HCT116 (cell line): ENCODE measurements at regions not wholly inside any gene's neighbourhood (a gene's known extent, or its start where the extent isn't known, plus 50 kb on each side); places are given as distances from the start of the nearest gene placed in this dataset.

Experiments
- ATAC-seq: fragments of 200-7000 bp; cut with Tn5 transposase; 2 replicates; pipeline ENCODE4 v1.9.1; 2020; ENCODE audit warnings: mild to moderate bottlenecking, moderate library complexity
- BruUV-seq: library from RNA; stranded (reverse); fragments of 400-500 nt; replicated peaks from 2 replicates; lab custom pipeline; 2021; lab: Mats Ljungman, UMichigan
- CTCF ChIA-PET: fragments of 300-600 bp; sonication (Branson Sonifier 250); formaldehyde crosslinking; loops from one replicate; lab custom pipeline; 2021; ENCODE audit warnings: antibody characterized with exemption; lab: Charles Lee
- POLR2A ChIA-PET: fragments of 300-600, 350-600 bp; sonication (Branson Sonifier 250); formaldehyde crosslinking; loops from one replicate; lab custom pipeline; 2021; ENCODE audit warnings: antibody characterized with exemption; lab: Charles Lee
- RAD21 ChIA-PET, 2 experiments: fragments of 300-600 bp; sonication (Branson Sonifier 250); formaldehyde crosslinking; loops; one replicate each; lab custom pipeline; 2023; ENCODE audit warnings: low total read pairs in 2 of 2; ENCODE audit not compliant: uncharacterized antibody in 2 of 2, unreplicated experiment in 2 of 2, low non-redundant PET in 1 of 2; lab: Charles Lee
- DNase-seq: peaks from one replicate; pipeline ENCODE4 v3.0.0-alpha.2; 2010; ENCODE audit warnings: low read depth, low spot score
- H2AFZ ChIP-seq: fragments of 200-600 bp; shearing (Covaris generic), sonication (generic); 2 replicates; pipeline ENCODE4 v1.6.1; 2017; ENCODE audit warnings: low read depth, mixed run types, mixed read lengths, antibody characterized with exemption, low read length; ENCODE audit not compliant: poor library complexity, severe bottlenecking
- H3K27ac ChIP-seq: 2 replicates; pipeline ENCODE4 v1.5.1; 2012; ENCODE audit warnings: low read depth, low read length
- H3K27me3 ChIP-seq: fragments of 200-600 bp; sonication (generic); 2 replicates; pipeline ENCODE4 v1.6.1; 2016; ENCODE audit warnings: mixed run types, low read length, mixed read lengths; ENCODE audit not compliant: insufficient read depth
- H3K36me3 ChIP-seq, 2 experiments: fragments of 200-500 bp in 1 of 2; fragments of 200-600 bp in 1 of 2; sonication (Bioruptor generic) in 1 of 2; sonication (generic) in 1 of 2; 2 replicates each; pipeline versions ENCODE4 v1.5.1 to v1.6.1; 2014 to 2016; ENCODE audit warnings: low read length in 2 of 2, inconsistent platforms in 1 of 2, mixed read lengths in 1 of 2, mixed run types in 1 of 2; ENCODE audit not compliant: insufficient read depth in 2 of 2, control insufficient read depth in 1 of 2
- H3K4me1 ChIP-seq, 2 experiments: fragments of 200-600 bp in 1 of 2; sonication (generic) in 1 of 2; 2 replicates each; pipeline versions ENCODE4 v1.5.1 to v1.6.1; 2012 to 2017; ENCODE audit warnings: low read length in 2 of 2, inconsistent platforms in 1 of 2, mild to moderate bottlenecking in 1 of 2, mixed read lengths in 1 of 2, mixed run types in 1 of 2, moderate library complexity in 1 of 2; ENCODE audit not compliant: insufficient read depth in 2 of 2, control insufficient read depth in 1 of 2
- H3K4me2 ChIP-seq: fragments of 200-600 bp; sonication (generic); 2 replicates; pipeline ENCODE4 v1.6.1; 2017; ENCODE audit warnings: mixed run types, low read length, mixed read lengths
- H3K4me3 ChIP-seq, 2 experiments: fragments of 200-600 bp in 1 of 2; sonication (generic) in 1 of 2; replicated peaks in 1 of 2; 2 replicates each; pipeline ENCODE4 v1.5.1; 2011 to 2016; ENCODE audit warnings: low read length in 2 of 2, control low read depth in 1 of 2, low read depth in 1 of 2, mild to moderate bottlenecking in 1 of 2, mixed read lengths in 1 of 2, mixed run types in 1 of 2
- H3K79me2 ChIP-seq: fragments of 200-600 bp; sonication (generic); 2 replicates; pipeline ENCODE4 v1.6.1; 2017; ENCODE audit warnings: mild to moderate bottlenecking, mixed run types, low read length, moderate library complexity, mixed read lengths; ENCODE audit not compliant: insufficient read depth
- H3K9ac ChIP-seq: fragments of 200-600 bp; sonication (generic); 2 replicates; pipeline ENCODE4 v1.6.1; 2016; ENCODE audit warnings: low read length, mixed read lengths
- H3K9me2 ChIP-seq: fragments of 200-600 bp; sonication (generic), shearing (Covaris generic); 2 replicates; pipeline ENCODE4 v1.6.1; 2017; ENCODE audit warnings: mixed run types, mild to moderate bottlenecking, moderate library complexity; ENCODE audit not compliant: insufficient read depth
- H3K9me3 ChIP-seq, 2 experiments: fragments of 200-500 bp in 1 of 2; fragments of 200-600 bp in 1 of 2; sonication (Bioruptor generic) in 1 of 2; sonication (generic) in 1 of 2; 2 replicates each; pipeline ENCODE4 v1.6.1; 2014 to 2017; ENCODE audit warnings: low read length in 2 of 2, mixed read lengths in 2 of 2, inconsistent platforms in 1 of 2, low read depth in 1 of 2, mild to moderate bottlenecking in 1 of 2, mixed run types in 1 of 2, moderate library complexity in 1 of 2; ENCODE audit not compliant: control insufficient read depth in 1 of 2, insufficient read depth in 1 of 2
- H4K20me1 ChIP-seq: fragments of 200-600 bp; sonication (generic), shearing (Covaris generic); 2 replicates; pipeline ENCODE4 v1.6.1; 2017; ENCODE audit warnings: mixed run types, mild to moderate bottlenecking, moderate library complexity; ENCODE audit not compliant: insufficient read depth
- CBX3 ChIP-seq: IDR thresholded peaks from 2 replicates; pipeline ENCODE4 v1.6.1; 2012; ENCODE audit warnings: low read depth
- EZH2phosphoT487 ChIP-seq: fragments of 200-600 bp; IDR thresholded peaks from 2 replicates; pipeline ENCODE4 v1.6.1; 2018; ENCODE audit warnings: antibody characterized with exemption, borderline replicate concordance
- FOSL1 ChIP-seq: IDR thresholded peaks from 2 replicates; pipeline ENCODE4 v1.6.1; 2012; ENCODE audit warnings: low read depth
- JUND ChIP-seq: IDR thresholded peaks from 2 replicates; pipeline ENCODE4 v1.6.1; 2012
- POLR2A ChIP-seq: IDR thresholded peaks from 2 replicates; pipeline ENCODE4 v1.7.0; 2011; ENCODE audit warnings: borderline replicate concordance; ENCODE audit not compliant: insufficient read depth, insufficient read length; ENCODE audit errors: extremely low read depth
- POLR2AphosphoS5 ChIP-seq: IDR thresholded peaks from 2 replicates; pipeline ENCODE4 v1.6.1; 2011; ENCODE audit warnings: mild to moderate bottlenecking, low read depth, low read length, moderate library complexity
- RAD21 ChIP-seq: IDR thresholded peaks from 2 replicates; pipeline ENCODE4 v1.6.1; 2012; ENCODE audit warnings: low read depth, mild to moderate bottlenecking
- SRF ChIP-seq: IDR thresholded peaks from 2 replicates; pipeline ENCODE4 v1.6.1; 2012; ENCODE audit warnings: low read depth
- TCF7L2 ChIP-seq: IDR thresholded peaks from 2 replicates; pipeline ENCODE4 v1.7.0; 2011; ENCODE audit warnings: borderline replicate concordance, inconsistent platforms; ENCODE audit not compliant: insufficient read depth, insufficient read length; ENCODE audit errors: extremely low read depth
- ZFX ChIP-seq: fragments of 450-650 bp; IDR thresholded peaks from 2 replicates; pipeline ENCODE4 v1.6.1; 2017
- intact Hi-C: fragments of 100-400 bp; cut with micrococcal nuclease; formaldehyde crosslinking; loops from 2 replicates; pipeline ENCODE4 v1.10.0; 2022
- TF ChIP-seq, protein P1 (sequence below): IDR thresholded peaks from 2 replicates; pipeline ENCODE4 v1.6.1; 2012
- TF ChIP-seq, protein P2 (sequence below), 3 experiments: fragments of 200-600 bp in 1 of 3; sonication (generic) in 1 of 3; IDR thresholded peaks in 2 of 3; conservative IDR thresholded peaks in 1 of 3; 2 replicates each; pipeline ENCODE4 v1.5.1; 2012 to 2017; ENCODE audit warnings: low read depth in 2 of 3, low read length in 2 of 3, antibody characterized with exemption in 1 of 3, borderline replicate concordance in 1 of 3, control low read depth in 1 of 3, mild to moderate bottlenecking in 1 of 3, mixed read lengths in 1 of 3, mixed run types in 1 of 3, moderate library complexity in 1 of 3; ENCODE audit not compliant: insufficient read depth in 1 of 3
- TF ChIP-seq, protein P3 (sequence below): IDR thresholded peaks from 2 replicates; pipeline ENCODE4 v1.6.1; 2012; ENCODE audit warnings: low read depth
- TF ChIP-seq, protein P4 (sequence below): IDR thresholded peaks from 2 replicates; pipeline ENCODE4 v1.6.1; 2012

DNA sequence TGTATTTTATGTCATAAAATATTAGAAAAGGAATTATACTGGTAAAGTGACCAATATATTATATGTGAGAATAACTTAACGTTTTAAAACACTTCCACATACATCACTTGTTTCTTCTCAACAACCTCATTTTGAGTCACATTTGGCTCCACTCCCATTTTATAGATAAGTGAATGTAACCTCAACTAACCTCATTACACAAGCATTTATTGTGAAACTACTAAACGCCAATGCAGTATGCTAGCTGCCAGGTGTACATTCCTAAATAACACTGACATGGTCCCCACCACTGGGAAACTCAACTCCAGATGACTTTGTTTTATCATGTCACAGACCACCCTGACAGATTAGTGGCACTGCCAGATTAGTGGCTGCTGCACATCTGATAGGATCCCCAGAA lies 249.7 kb upstream of the CNTN4 start:
- RAD21 ChIA-PET, result no interaction called here
- Histone ChIP-seq H3K9me2 (no peaks in the 10 kb centered on the region), H3K36me3 (no peaks in the 10 kb centered on the region), H4K20me1 (no peaks in the 10 kb centered on the region), H3K9ac (no peak overlapping the region), H3K27ac (no peak overlapping the region), H3K4me2 (no peak overlapping the region), H3K9me3 (peaks cover 0 to 21% of the 10 kb centered on the region in 2 experiments; a peak in 2 of 4 replicates), H3K27me3 (no peaks in the 10 kb centered on the region), H3K4me1 (no peaks in the 10 kb centered on the region), H3K4me3 (no peak overlapping the region), H3K79me2 (no peaks in the 10 kb centered on the region), H2AFZ (no peak overlapping the region)
- ATAC-seq (no peak), DNase-seq (no peak)
- POLR2A ChIA-PET, result no interaction called here
- CTCF ChIA-PET, result no interaction called here
- intact Hi-C loops, result no loop called here
- TF ChIP-seq POLR2A, result no peak
- TF ChIP-seq JUND, result no peak
- no peak for TF ChIP-seq EZH2phosphoT487
- no peak for TF ChIP-seq TCF7L2
- no peak for TF ChIP-seq FOSL1
- TF ChIP-seq ZFX, result no peak
- TF ChIP-seq, protein P1, sequence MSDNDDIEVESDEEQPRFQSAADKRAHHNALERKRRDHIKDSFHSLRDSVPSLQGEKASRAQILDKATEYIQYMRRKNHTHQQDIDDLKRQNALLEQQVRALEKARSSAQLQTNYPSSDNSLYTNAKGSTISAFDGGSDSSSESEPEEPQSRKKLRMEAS, result no peak
- TF ChIP-seq POLR2AphosphoS5, result no peak
- no TSS peak for BruUV-seq

DNA sequence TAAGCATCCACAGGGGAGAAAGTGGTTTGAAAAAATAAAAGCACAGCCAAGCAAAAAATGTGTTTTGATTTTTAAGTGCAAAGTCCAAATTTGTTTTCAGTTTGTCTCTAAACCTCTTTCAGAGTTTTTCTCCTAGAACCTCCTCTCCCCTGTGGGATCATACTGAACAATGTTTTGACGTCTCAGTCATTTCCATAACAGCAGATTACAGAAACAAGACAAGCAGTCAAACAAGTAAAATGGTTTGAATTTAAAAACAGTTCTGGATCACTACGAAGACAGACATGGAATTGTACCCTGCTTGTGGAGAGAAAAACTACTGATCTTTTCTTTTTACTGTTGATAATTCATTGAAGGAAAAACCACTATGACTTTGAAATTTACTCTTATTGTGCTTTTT lies 245.7 kb upstream of the CNTN4 start:
- DNase-seq (no peak), ATAC-seq (no peak)
- H3K9me3 ChIP-seq, result peaks cover 13 to 14% of the 10 kb centered on the region in 2 experiments; a peak in 2 of 4 replicates
- H3K36me3 ChIP-seq, result no peaks in the 10 kb centered on the region
- BruUV-seq, result no TSS peak
- H3K9ac ChIP-seq, result no peak overlapping the region
- intact Hi-C loops, result no loop called here
- H3K27ac ChIP-seq, result no peak overlapping the region
- no peaks in the 10 kb centered on the region for H3K27me3 ChIP-seq
- H3K9me2 ChIP-seq, result no peaks in the 10 kb centered on the region
- H4K20me1 ChIP-seq, result no peaks in the 10 kb centered on the region
- POLR2A ChIA-PET, result no interaction called here
- RAD21 ChIA-PET, result no interaction called here
- H3K79me2 ChIP-seq, result no peaks in the 10 kb centered on the region
- no peak overlapping the region for H2AFZ ChIP-seq
- H3K4me3 ChIP-seq, result no peak overlapping the region
- H3K4me2 ChIP-seq, result no peak overlapping the region
- H3K4me1 ChIP-seq, result no peaks in the 10 kb centered on the region
- CTCF ChIA-PET, result no interaction called here
- no peak for TF ChIP-seq SRF
- no peak for TF ChIP-seq RAD21
- TF ChIP-seq POLR2AphosphoS5, result no peak
- TF ChIP-seq, protein P2, sequence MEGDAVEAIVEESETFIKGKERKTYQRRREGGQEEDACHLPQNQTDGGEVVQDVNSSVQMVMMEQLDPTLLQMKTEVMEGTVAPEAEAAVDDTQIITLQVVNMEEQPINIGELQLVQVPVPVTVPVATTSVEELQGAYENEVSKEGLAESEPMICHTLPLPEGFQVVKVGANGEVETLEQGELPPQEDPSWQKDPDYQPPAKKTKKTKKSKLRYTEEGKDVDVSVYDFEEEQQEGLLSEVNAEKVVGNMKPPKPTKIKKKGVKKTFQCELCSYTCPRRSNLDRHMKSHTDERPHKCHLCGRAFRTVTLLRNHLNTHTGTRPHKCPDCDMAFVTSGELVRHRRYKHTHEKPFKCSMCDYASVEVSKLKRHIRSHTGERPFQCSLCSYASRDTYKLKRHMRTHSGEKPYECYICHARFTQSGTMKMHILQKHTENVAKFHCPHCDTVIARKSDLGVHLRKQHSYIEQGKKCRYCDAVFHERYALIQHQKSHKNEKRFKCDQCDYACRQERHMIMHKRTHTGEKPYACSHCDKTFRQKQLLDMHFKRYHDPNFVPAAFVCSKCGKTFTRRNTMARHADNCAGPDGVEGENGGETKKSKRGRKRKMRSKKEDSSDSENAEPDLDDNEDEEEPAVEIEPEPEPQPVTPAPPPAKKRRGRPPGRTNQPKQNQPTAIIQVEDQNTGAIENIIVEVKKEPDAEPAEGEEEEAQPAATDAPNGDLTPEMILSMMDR (IDR thresholded peaks at IDR 0.05 in 2 of 3, conservative IDR thresholded peaks at IDR 0.05 in 1 of 3; ENCODE audit: borderline replicate concordance in 1 of 3, insufficient read depth in 1 of 3, low read depth in 2 of 3, low read length in 2 of 3), result no peak
- TF ChIP-seq, protein P3, sequence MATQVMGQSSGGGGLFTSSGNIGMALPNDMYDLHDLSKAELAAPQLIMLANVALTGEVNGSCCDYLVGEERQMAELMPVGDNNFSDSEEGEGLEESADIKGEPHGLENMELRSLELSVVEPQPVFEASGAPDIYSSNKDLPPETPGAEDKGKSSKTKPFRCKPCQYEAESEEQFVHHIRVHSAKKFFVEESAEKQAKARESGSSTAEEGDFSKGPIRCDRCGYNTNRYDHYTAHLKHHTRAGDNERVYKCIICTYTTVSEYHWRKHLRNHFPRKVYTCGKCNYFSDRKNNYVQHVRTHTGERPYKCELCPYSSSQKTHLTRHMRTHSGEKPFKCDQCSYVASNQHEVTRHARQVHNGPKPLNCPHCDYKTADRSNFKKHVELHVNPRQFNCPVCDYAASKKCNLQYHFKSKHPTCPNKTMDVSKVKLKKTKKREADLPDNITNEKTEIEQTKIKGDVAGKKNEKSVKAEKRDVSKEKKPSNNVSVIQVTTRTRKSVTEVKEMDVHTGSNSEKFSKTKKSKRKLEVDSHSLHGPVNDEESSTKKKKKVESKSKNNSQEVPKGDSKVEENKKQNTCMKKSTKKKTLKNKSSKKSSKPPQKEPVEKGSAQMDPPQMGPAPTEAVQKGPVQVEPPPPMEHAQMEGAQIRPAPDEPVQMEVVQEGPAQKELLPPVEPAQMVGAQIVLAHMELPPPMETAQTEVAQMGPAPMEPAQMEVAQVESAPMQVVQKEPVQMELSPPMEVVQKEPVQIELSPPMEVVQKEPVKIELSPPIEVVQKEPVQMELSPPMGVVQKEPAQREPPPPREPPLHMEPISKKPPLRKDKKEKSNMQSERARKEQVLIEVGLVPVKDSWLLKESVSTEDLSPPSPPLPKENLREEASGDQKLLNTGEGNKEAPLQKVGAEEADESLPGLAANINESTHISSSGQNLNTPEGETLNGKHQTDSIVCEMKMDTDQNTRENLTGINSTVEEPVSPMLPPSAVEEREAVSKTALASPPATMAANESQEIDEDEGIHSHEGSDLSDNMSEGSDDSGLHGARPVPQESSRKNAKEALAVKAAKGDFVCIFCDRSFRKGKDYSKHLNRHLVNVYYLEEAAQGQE, result no peak
- TF ChIP-seq POLR2A, result no peak
- TF ChIP-seq CBX3, result no peak
- TF ChIP-seq, protein P4, sequence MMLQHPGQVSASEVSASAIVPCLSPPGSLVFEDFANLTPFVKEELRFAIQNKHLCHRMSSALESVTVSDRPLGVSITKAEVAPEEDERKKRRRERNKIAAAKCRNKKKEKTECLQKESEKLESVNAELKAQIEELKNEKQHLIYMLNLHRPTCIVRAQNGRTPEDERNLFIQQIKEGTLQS, result no peak
